GM06990 (cell line): ENCODE measurements at regions not wholly inside any gene's neighbourhood (a gene's known extent, or its start where the extent isn't known, plus 50 kb on each side); places are given as distances from the start of the nearest gene placed in this dataset.

Experiments
- DNase-seq: peaks from one replicate; pipeline ENCODE4 v3.0.0-alpha.2; 2011; ENCODE audit not compliant: insufficient read length; ENCODE audit errors: extremely low read depth
- H3K27me3 ChIP-seq: replicated peaks from 2 replicates; pipeline ENCODE4 v1.6.0; 2011; ENCODE audit warnings: low read length; ENCODE audit not compliant: control insufficient read depth, insufficient read depth
- H3K36me3 ChIP-seq: 2 replicates; pipeline ENCODE4 v1.5.1; 2011; ENCODE audit warnings: low read length; ENCODE audit not compliant: control insufficient read depth, insufficient read depth
- H3K4me3 ChIP-seq: replicated peaks from 2 replicates; pipeline ENCODE4 v1.5.1; 2011; ENCODE audit warnings: low read depth, mild to moderate bottlenecking, control low read depth, low read length
- TF ChIP-seq, protein P1 (sequence below): IDR thresholded peaks from 2 replicates; pipeline ENCODE4 v1.5.1; 2011; ENCODE audit warnings: low read length, control low read depth, mild to moderate bottlenecking, inconsistent platforms; ENCODE audit not compliant: insufficient read depth, poor library complexity, severe bottlenecking

DNA sequence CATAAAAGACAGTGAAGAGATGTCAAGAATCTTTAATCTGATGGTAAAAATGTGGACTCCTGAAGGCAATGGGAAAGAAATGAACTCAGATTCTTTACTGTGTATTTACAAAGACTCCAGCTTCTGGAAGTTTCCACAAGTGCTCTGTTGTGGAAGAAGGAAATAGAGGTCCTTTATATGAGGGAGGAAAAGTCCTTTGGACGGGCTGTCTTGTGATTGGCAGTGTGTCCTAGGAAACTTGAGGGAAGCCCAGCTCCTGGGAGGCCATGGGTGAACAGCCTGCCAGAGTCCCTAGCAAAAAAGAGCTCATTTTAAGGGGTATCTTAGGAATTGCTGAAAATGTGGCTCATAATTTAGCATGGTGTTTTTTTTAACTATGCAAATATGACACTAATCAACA, 92.0 kb downstream of the RNASET2 start:
- Histone ChIP-seq H3K4me3 (no peak overlapping the region), H3K27me3 (no peaks in the 10 kb centered on the region), H3K36me3 (no peaks in the 10 kb centered on the region)
- no peak for DNase-seq
- TF ChIP-seq, protein P1, sequence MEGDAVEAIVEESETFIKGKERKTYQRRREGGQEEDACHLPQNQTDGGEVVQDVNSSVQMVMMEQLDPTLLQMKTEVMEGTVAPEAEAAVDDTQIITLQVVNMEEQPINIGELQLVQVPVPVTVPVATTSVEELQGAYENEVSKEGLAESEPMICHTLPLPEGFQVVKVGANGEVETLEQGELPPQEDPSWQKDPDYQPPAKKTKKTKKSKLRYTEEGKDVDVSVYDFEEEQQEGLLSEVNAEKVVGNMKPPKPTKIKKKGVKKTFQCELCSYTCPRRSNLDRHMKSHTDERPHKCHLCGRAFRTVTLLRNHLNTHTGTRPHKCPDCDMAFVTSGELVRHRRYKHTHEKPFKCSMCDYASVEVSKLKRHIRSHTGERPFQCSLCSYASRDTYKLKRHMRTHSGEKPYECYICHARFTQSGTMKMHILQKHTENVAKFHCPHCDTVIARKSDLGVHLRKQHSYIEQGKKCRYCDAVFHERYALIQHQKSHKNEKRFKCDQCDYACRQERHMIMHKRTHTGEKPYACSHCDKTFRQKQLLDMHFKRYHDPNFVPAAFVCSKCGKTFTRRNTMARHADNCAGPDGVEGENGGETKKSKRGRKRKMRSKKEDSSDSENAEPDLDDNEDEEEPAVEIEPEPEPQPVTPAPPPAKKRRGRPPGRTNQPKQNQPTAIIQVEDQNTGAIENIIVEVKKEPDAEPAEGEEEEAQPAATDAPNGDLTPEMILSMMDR, result no peak

GRCh38 chr6:166862978-166863530, 93.3 kb downstream of the RNASET2 start:
- no peaks in the 10 kb centered on the region for H3K27me3 ChIP-seq
- TF ChIP-seq, protein P1, result no peak
- peak overlapping the region; percentile 57 for H3K4me3 ChIP-seq
- no peaks in the 10 kb centered on the region for H3K36me3 ChIP-seq
- DNase-seq, result no peak

DNA sequence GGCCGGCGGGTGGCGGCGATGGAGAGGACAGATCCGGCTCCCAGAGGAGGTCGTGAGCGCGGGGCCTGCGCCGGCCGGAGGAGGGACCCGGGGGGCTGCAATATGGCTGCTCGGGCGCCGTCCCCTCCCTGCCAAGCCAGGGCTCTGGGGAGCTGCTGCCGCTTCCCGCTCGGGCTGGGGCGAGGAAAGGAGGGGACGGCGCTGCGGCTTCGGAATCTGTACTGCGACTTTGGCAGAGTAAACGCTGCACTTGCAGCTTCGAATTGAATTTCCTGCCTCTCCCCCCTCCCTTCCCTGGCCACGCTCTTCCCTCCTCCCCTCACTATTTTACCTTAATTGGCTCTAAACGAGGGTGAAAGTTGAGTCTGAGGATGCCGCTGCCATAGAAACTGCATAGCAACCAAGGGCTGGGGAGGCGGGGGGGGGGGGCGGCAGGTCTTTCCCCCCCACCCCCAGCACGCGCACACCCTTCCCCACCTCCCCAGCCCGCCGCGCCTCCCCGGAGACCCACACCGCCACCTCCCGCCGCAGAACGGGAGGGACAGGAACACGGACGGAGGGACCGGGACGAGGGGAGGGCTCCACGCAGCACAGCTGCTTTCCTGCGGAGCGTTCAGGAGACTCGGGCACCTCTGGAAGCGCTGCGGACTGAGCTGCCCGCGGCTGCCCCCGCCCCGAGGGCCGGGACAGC, 93.9 kb downstream of the RNASET2 start:
- Histone ChIP-seq H3K27me3 (no peaks in the 10 kb centered on the region), H3K4me3 (peak overlapping the region; percentile 57), H3K36me3 (no peaks in the 10 kb centered on the region)
- DNase-seq, result no peak
- TF ChIP-seq, protein P1, result peak; percentile 41

- peak overlapping the region; percentile 57 for H3K4me3 ChIP-seq
Measured at GRCh38 chr6:166861961-166862286, 94.4 kb downstream of the RNASET2 start.

DNA sequence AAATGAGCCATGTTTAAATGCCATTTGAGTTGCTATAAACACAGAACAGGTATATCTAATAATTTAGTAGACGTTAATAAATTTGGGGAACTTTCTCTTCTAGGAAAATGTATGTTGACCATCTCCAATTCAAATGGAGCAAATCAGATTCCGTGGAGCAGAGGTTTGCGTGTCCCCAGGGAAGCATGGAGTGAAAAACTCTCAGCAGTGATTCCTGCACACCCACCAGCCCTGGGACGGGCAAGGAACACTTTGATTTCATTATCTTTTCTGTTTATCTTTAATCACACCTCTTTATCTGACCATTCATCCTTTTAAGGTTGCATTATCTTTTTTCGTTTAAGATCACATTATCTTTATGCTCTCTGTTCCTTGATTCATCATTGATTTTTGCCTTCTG, 95.0 kb downstream of the RNASET2 start:
- TF ChIP-seq, protein P1, result no peak
- Histone ChIP-seq H3K36me3 (no peaks in the 10 kb centered on the region), H3K27me3 (no peaks in the 10 kb centered on the region), H3K4me3 (no peak overlapping the region)
- no peak for DNase-seq

More at GRCh38 chr6:166861961-166862286, 94.4 kb downstream of the RNASET2 start:
- TF ChIP-seq, protein P1, result no peak
- no peak for DNase-seq
- no peaks in the 10 kb centered on the region for H3K36me3 ChIP-seq
- no peaks in the 10 kb centered on the region for H3K27me3 ChIP-seq
